Spinal cord (tissue), 9 donors: ENCODE measurements at regions not wholly inside any gene's neighbourhood (a gene's known extent, or its start where the extent isn't known, plus 50 kb on each side); places are given as distances from the start of the nearest gene placed in this dataset.
"Not testable (repeated sequence)": the region's sequence is repeated elsewhere in the genome, so short reads cannot be mapped to it uniquely, and the experiment has no call there.

Experiments
- DNase-seq, 6 donors: peaks; one replicate each; pipeline versions ENCODE4 v3.0.0 to v3.0.0-alpha.2; 2013 to 2015; ENCODE audit warnings: low spot score in 6 of 6, low read depth in 4 of 6
- H3K27ac ChIP-seq: one replicate; pipeline ENCODE4 v1.5.1; 2013; ENCODE audit warnings: low read depth, low read length, control low read depth
- H3K27me3 ChIP-seq: one replicate; pipeline ENCODE4 v1.6.1; 2013; ENCODE audit warnings: low read length; ENCODE audit not compliant: control insufficient read depth, insufficient read depth
- H3K36me3 ChIP-seq: one replicate; pipeline ENCODE4 v1.6.1; 2013; ENCODE audit warnings: low read length; ENCODE audit not compliant: control insufficient read depth, insufficient read depth
- H3K4me1 ChIP-seq: one replicate; pipeline ENCODE4 v1.6.1; 2013; ENCODE audit warnings: low read length; ENCODE audit not compliant: control insufficient read depth, insufficient read depth
- H3K4me3 ChIP-seq: one replicate; pipeline ENCODE4 v1.5.1; 2013; ENCODE audit warnings: low read depth, low read length, control low read depth
- H3K9me3 ChIP-seq: one replicate; pipeline ENCODE4 v1.6.1; 2013; ENCODE audit warnings: low read length; ENCODE audit not compliant: control insufficient read depth, insufficient read depth
- WGBS: methylation state at CpG from one replicate; pipeline ENCODE4 v1.1.5; 2013; ENCODE audit warnings: missing lambda C conversion rate; ENCODE audit not compliant: insufficient coverage; 5-methylcytosine and 5-hydroxymethylcytosine counted together
- donor health status: healthy.

DNA sequence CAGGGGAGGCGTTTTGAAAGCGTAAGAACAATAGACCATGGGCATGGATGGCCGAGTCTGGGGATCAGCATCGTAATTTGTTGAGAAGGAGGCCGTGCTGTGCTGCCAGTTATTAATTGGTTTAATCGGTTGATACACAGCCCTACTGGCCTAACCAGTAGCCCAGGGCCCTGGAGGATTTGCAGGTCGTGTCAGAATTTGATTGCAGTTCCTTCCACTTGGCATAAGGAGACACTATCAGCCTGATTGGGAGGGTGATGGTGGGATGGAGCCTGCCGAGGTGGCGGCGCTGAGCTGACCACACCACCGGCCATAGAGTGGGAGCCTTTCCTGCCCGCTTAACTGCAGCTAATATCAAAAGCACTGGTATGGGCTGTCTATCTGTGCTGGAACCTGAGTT, 133.4 kb downstream of the POTEH start:
- H3K27me3 ChIP-seq, H3K36me3 ChIP-seq, H3K4me3 ChIP-seq, DNase-seq, H3K4me1 ChIP-seq, H3K27ac ChIP-seq, H3K9me3 ChIP-seq: not testable (repeated sequence)
- WGBS: no CpG with 5 or more reads among the region's 12 CpGs

DNA sequence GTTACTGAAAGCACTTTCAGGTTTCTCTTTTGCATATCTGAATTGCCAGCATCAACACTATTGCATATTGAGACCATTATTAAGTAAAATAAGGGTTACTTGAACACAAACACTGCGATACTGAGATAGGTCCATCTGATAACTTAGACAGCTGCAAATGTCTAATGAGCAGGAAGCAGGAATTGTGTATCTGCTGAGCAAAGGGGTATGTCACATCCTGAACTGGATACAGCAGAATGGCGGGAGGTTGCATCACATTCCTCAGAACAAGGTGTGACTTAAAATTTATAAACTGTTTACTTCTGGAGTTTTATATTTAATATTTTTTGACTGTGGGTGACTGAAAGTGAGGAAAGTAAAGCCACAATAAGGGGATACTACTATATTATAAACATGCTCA, 142.4 kb downstream of the POTEH start:
- not testable (repeated sequence) for H3K27me3 ChIP-seq, H3K4me3 ChIP-seq, H3K36me3 ChIP-seq, DNase-seq, H3K9me3 ChIP-seq, H3K4me1 ChIP-seq, H3K27ac ChIP-seq
- no CpG with 5 or more reads among the region's 2 CpGs for WGBS

DNA sequence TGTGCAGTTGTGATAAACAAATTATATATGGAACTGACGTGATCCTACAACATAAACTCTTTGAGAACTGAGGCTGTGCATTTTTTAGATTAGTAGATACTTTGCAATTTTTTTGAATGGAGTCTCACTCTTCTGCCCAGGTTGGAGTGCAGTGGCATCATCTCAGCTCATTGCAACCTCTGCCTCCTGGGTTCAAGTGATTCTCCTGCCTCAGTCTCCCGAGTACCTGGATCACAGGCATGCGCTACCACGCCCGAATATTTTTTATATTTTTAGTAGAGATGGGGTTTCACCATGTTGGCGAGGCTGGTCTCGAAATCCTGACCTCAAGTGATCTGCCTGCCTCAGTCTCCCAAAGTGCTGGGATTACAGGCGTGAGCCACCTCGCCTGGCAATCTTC, 145.9 kb downstream of the POTEH start:
- H3K36me3 ChIP-seq, H3K4me3 ChIP-seq, H3K27ac ChIP-seq, H3K4me1 ChIP-seq, H3K9me3 ChIP-seq, DNase-seq, H3K27me3 ChIP-seq: not testable (repeated sequence)
- WGBS: no CpG with 5 or more reads among the region's 9 CpGs

DNA sequence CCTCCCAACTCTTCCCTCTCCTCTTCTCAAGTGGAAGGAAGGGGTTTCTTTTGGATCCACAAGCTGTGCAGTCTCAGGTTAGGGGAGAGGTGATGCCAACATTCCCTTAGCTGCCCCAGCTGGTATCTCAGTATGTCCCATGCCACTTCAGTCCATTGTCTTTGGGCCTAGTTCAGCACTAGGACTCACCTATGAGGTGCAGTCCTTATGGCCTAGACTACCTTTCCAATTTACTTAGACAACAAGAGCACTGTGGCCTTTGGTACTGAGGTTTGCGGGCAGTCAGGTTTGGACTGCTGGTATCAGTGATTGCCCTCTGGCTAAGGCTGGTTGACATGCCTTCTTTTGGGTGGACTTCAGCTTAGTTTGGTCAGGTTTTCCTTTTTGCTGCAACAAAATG, 159.9 kb downstream of the POTEH start:
- not testable (repeated sequence) for H3K9me3 ChIP-seq, H3K36me3 ChIP-seq, H3K4me1 ChIP-seq, H3K4me3 ChIP-seq, H3K27ac ChIP-seq, DNase-seq, H3K27me3 ChIP-seq
- WGBS: no CpG with 5 or more reads among the region's 1 CpG

DNA sequence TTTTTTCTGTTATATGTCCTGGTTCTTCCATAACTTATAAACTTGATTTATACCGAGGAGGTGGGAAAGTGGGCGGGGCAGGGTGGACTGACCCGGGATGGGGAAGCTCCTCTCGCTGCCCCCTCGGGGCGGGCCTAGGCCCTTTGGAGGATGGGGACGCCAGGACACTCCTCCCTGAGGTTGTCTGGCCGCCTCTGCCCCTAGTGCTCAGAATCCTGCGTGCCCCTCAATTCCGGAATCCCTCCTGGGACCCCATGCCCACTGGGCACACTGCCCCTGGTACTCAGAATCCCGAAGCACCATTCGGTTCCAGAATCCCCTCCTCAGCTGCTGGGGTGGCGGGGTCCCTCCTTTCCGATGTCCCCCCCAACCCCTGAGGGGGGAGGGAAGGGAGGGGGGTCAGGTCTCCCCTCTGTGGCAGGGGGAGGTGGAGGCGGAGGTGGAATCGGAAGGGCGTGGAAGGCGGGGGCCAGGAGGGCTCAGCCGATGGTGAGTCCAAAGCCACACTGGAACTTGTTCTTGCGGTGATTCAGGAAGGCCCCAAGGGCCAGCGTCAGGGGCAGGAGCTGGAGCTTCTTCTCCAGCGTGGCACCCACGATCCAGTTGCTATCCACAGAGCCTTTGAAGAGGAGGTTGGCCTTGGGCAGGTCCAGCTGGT, 164.0 kb downstream of the POTEH start:
- not testable (repeated sequence) for H3K36me3 ChIP-seq, DNase-seq, H3K4me3 ChIP-seq, H3K4me1 ChIP-seq, H3K27me3 ChIP-seq, H3K9me3 ChIP-seq, H3K27ac ChIP-seq
- no CpG with 5 or more reads among the region's 23 CpGs for WGBS

DNA sequence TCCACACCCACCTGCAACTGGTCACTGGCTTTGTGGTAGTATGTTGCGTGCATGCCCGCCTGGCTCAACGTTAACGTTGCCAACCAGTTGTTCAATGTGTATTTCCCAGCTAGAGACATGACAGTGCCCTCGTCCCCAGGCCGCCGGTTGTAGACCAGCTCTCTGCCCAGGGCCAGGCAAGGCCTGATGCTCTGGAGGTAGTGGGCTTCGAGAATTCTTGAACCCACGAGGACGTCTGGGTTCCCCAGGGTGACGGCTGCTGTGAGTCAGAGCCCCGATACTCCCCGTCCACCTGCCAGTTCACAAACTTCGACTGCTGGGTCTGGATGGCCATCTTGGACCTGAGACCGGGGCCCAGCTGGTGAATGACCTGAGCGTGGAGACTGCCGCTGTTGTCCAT, 164.6 kb downstream of the POTEH start:
- H3K27me3 ChIP-seq, DNase-seq, H3K27ac ChIP-seq, H3K9me3 ChIP-seq, H3K36me3 ChIP-seq, H3K4me3 ChIP-seq, H3K4me1 ChIP-seq: not testable (repeated sequence)
- 94% methylated on average over 4 of the region's 17 CpGs for WGBS

DNA sequence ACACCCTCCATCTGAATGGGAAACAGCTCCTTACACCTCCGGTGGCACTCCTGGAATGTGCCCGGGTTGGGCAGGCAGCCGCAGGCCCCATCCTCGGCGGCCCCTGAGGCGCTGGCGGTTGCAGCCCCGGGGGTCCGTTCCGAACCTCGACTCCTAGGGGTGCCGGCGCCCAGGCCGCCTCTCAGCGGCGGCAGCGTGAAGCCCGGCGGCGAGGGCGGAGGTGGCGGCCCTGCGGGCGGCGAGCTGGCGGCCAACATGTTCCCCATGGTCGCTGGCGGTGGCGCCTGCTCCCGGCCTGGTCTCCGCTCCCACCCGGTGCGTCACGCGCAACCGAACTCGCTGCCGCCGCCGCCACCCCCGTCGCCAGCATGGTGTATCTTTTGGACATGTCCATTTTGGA, 165.2 kb downstream of the POTEH start:
- not testable (repeated sequence) for H3K4me3 ChIP-seq, H3K36me3 ChIP-seq, H3K4me1 ChIP-seq, H3K27ac ChIP-seq, H3K27me3 ChIP-seq, DNase-seq, H3K9me3 ChIP-seq
- no CpG with 5 or more reads among the region's 42 CpGs for WGBS

DNA sequence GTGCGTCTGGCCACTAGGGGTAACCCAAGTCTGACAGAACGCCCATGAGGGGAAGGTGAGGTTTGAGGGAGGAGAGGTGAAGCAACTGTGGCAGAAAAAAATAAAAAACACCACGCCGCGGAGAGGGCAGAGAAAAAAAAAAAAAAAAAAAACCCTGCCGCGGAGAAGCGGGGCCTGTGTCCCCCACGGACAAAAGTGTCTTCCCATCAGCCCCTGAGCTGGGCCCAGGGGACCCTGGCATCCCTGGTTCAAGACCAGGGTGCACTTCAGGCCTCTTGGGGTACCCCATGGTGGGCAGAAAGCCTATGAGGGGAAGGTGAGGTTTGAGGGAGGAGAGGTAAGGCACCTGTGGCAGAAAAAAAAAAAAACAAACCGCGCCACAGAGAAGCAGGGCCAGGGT, 191.1 kb downstream of the POTEH start:
- not testable (repeated sequence) for H3K27ac ChIP-seq, H3K9me3 ChIP-seq, H3K4me3 ChIP-seq, DNase-seq, H3K27me3 ChIP-seq, H3K36me3 ChIP-seq, H3K4me1 ChIP-seq
- WGBS: no CpG with 5 or more reads among the region's 11 CpGs

DNA sequence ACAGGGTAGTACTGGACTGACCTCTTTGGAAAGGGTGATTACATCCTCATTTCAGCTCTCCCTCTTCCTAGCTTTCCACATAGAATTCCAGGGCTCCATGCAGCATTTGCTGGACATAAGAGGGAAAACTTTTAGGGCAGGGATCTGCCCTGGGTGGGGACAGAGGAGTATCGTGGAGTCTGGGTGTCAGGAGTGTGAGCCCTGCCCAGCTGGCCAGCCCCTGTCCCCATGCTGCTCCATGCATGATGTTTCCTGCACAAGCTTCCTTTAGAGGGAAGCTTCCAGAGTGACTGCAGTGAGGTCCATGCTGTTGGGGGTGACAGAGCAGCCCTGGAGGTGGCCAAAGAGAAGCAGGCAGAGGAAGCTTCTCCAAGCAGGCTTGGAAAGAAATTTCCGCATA, 214.5 kb downstream of the POTEH start:
- not testable (repeated sequence) for H3K4me1 ChIP-seq, H3K27me3 ChIP-seq, H3K36me3 ChIP-seq, DNase-seq, H3K9me3 ChIP-seq, H3K4me3 ChIP-seq, H3K27ac ChIP-seq
- WGBS: no CpG with 5 or more reads among the region's 2 CpGs

DNA sequence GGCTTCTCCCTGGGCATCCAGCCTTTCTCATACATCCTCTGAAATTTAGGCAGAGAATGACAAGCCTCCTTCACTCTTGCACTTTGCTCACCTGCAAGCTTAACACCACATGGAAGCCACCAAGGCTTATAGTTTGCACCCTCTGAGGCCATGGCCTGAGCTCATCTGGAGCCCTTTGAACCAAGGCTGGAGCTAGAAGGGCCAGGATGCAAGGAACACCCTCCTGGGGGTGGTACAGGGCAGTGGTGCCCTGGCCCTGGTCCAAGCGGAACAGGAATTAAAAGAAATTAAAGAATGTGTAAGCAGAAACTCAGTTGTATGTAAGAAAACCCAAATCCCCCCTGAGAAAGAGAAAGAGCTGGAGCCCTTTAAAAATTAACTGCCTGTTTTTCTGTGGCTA, 221.9 kb downstream of the POTEH start:
- not testable (repeated sequence) for H3K27me3 ChIP-seq, H3K36me3 ChIP-seq, H3K4me1 ChIP-seq, H3K27ac ChIP-seq, DNase-seq, H3K9me3 ChIP-seq, H3K4me3 ChIP-seq
- no CpG with 5 or more reads among the region's 1 CpG for WGBS
